Activated naive CD4-positive, alpha-beta T cell treated with Interleukin-2 at 50 U/mL for 16 hours (primary cell): ENCODE measurements at regions not wholly inside any gene's neighbourhood (a gene's known extent, or its start where the extent isn't known, plus 50 kb on each side); places are given as distances from the start of the nearest gene placed in this dataset.

Source experiments
- DNase-seq: peaks from one replicate; pipeline ENCODE4 v3.0.0-alpha.2; 2020

- no peak for DNase-seq
These were observed 297.9 kb upstream of the NFE2L3 start for GRCh38 chr7:25854059-25854458.

- DNase-seq, result no peak
These were observed 297.1 kb upstream of the NFE2L3 start for GRCh38 chr7:25854608-25855497.

DNA sequence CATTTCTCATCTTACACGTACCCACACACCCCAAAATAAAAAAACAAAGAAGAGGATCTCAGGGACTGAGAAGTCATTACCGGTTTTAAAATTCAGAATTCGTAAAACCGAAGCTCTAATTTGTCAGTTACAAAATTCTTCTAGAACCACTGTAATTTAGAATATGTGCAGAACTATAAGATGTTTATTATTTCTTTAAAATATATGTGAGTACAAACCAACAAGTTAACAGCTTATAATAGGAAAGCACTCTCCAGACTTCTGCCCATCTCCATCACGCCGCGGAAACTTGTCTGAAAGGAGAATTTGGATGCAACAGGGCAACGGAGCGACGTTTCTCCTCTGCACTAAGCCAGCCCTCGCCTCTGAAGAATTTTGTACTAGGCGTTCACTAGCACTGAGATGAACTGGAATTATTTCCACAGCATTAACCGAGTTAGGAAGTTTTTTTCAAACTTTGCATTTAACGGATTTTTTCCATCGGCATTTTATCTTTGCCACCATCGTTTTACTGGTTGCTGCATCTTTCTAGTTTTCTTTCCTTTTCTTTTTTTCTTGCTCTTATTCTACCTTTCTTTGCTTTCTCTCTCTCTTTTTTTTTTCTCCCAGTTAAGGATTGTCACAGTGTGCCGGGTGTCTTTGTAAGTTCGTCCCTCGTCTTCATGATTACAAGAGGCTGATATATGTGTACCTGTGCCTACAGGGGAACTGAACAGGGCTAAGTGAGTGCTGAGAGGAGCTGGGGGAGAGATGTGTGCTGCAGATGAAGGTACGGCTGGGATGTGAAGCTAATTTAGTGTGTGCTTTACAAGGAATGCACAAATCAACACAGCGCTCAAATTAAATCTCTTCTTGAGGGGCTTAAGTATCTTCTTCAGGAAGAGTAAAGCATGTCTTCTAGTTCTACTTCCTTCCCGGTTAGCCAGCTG is 295.9 kb upstream of the NFE2L3 start:
- DNase-seq, result no peak

DNA sequence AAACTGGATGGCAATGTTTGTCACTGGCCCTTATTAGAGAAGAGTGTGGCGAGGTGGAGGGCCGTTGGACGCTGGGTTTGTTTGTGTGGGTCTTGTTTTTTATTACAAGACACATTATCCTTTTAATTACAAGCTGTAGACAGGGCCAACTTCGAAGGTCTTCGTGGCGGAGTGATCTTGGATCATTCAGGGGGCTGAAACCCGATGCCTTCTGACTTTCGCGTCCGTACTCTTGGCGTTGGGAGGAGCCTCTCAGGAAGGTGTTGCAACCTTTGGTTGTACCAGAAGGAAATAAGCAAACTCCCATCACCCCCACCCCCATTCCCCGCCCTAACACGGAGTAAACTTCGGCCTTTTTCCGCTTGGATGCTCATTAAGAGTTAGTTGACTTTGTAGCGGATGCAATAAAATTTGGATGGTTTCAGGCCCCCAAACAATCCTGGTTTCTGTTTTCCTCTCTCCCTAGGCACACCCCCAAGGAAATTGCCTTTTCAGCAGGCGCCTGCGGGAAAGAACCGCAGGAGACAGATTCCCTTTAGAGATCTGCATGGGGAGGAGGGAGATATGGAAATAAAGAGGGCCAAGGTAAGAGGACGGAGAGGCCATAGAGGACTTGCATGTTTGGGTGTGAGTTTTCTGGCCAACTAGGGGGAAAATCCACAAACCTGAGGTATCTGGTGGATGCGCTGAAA is 294.5 kb upstream of the NFE2L3 start:
- DNase-seq, result no peak

DNA sequence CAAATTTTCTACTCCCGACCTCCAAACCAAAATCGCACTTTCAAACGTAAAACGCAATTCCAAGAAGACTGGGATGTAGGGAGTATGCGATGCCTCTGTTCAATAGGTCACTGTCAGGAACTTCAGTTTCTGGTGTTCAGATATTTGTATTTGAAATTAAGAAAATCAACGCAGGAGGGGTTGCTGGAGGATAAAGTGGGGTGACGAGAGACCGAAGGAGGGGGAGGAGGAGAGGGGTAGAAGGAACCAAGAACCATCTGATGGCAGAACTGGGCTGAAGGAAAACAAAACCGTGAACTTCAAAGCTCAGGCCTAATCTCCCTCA is 293.8 kb upstream of the NFE2L3 start:
- no peak for DNase-seq

DNA sequence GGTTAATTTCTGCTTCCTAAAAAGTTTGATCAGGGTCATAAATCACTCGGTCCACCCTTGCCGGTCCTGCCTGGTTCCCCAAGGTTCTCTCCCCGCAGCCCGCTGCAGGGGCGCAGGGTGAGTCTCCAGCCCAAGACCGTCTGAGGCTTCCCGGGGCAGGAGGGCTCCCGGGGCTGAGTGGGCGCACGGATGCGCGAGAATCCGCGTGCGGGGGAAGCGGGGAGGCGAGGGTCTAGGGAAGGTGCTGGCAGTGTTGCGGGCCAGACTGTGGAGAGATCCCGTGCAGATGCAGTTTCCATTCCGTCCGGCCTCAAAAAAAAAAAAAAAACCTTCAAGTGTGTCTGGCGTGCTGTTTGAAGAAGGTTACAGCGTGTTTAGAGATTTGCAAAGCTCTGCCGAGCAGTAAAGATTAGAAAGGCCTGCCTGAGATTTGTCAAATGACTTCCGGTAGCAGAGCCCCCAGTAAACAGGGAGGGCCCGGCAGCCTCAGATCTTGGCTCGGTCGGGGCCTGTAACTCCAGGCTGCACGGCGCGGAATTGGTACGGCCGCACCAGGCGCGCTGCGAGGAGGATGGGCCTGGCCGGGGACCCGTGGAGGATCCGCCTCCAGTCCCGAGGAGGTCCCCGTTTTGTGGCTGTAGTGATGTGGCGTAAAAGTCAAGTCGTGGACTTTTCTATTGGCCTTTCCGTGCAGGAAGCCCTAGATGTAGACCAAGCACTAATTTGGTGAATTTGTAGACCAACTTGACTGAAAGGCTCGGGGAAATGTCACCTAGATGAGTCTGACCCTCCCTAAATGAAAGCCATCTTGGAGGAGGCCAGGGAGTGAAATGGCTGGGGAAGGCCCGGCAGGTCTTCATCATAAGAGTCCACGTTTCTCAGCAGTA is 293.2 kb upstream of the NFE2L3 start:
- no peak for DNase-seq

DNA sequence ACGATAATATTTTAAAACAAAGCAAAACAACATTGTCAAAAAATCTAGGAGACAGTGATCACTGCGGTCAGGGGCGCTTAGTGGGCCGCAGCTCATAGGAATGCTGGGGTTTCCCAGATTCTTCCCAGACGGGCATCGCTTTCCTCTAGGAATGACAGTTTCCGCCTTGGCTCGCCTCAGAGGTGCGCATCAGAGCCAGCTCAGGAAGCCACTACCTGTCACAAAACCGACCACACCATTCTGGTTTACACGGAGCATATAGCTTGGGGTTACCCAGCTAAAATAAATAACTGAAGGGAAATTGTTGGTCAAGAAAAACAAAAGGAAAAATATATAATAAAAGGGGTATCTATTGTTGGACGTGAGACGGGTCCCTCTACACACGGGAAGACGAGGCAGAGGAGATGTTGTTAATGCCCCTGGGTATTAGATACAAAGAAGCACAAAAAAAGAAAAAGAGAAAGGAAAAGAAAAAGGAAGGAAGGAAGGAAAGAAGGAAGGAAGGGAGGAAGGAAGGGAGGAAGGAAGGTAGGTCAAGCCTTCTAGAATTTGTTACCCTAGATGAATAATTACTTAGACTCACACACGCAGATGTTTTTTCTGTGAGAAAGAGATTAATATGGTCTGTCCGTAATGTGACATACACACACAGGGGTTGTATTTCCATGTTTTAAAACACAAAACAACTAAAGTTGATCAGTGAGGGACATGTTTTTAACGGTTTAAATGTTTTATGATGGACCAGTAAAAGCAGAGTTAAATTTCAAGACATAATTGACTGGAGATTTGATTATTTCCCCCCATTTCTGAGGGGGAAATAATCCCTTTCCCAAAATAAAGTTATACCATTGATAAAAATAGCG is 292.4 kb upstream of the NFE2L3 start:
- DNase-seq, result no peak

GRCh38 chr7:25860275-25861163 is 291.5 kb upstream of the NFE2L3 start:
- DNase-seq, result no peak

- DNase-seq, result no peak
These were observed 290.9 kb upstream of the NFE2L3 start for GRCh38 chr7:25861164-25861496.

DNA sequence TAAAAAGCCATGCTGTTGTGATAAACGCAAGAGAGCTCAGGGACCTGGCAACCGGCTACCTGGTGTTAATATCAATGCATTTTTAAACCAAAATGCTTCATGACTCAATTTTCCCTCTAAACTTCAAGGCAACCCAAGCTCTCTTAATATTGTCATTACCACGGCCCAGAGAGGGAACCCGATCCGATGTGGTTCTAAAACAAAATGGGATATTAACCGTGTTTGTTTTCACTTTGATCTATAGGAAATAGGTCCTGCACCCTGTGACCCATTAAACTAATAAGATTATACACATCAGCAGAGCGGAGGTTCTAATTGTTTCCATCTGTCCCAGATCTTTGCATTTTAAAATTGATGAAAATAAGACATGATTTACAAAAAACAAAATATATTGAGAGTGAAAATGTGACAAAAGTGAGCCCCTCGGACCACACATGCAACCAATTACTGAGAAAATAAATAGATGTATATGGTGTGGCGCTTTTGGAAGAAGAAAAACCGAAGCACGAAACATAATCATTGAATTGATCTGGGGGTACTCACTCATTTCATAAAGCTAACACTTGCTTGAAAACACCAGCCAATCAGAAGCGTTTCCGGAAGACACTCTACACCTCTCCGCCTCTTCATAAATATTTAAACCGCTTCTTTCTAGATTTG is 290.3 kb upstream of the NFE2L3 start:
- no peak for DNase-seq

DNA sequence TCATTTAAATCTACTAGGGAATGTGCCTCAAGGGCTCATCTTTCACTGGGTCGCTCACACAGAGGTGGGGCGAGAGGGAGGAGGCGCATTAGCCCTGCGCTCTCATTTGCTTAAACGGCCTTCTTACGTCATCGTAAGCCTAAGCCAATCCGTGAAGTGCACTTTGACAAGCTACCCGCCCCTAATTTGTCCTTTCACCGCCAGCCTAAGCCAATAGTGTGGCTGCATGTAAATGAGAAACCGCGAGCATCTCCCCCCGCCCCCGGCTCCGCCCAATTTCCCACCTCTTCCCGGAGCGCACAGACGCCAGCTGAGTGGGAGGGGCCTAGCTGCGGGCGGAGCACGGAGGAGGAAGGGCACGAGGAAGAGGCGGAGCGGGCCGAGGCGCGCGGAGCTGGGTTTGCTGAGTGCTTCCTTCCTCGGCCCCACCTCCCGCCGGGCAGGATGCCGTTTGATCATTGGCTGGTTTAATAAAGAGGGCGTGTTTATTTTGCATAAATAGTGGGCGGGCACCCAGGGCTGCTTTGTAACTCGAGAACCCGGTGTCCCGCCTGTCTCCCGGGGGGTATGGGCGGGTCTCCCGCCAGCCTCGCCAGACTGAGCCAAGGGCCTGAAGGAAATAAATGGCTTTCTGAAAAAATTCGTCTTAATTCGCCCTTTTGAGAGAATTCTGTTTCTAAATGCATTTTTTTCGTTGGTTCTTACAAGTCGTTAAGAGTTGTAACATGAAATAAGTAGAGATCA is 289.6 kb upstream of the NFE2L3 start:
- DNase-seq, result peak; percentile 80

DNA sequence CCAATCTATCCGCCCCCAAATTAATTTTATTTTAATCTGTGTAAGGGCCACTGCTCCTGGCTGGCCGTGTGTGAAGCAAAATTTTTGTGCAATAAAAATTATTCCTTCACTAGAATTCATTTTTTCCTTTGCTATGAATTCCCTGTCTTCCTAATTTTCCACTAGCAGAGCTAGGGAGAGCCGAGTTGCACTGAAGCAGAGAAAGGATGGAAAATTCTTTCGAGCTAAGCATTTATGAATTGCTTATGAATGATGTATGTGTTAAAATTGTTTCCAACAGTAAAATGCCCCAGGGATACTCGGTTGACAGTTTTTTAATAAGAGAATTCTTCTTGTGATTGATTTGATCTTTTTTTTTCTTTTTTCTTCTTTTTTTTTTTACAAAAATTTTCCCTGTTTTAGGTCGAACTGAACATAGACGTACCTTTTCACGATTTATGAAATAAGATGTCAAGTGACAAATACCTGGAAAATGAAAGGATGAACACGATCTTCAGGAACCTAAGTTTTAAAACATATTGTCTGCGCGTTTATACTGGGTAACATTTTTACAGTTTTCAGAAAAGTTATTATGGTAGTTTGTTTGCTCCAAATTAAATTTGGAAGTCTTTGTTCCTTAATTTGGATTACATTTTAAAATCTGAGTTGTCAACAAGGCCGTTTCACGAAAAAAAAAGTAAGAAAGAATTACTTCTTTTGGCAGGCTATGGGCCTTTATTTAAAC is 288.8 kb upstream of the NFE2L3 start:
- no peak for DNase-seq

GRCh38 chr7:25863729-25864110 is 288.3 kb upstream of the NFE2L3 start:
- DNase-seq, result no peak

GRCh38 chr7:25864511-25864910 is 287.5 kb upstream of the NFE2L3 start:
- no peak for DNase-seq

DNA sequence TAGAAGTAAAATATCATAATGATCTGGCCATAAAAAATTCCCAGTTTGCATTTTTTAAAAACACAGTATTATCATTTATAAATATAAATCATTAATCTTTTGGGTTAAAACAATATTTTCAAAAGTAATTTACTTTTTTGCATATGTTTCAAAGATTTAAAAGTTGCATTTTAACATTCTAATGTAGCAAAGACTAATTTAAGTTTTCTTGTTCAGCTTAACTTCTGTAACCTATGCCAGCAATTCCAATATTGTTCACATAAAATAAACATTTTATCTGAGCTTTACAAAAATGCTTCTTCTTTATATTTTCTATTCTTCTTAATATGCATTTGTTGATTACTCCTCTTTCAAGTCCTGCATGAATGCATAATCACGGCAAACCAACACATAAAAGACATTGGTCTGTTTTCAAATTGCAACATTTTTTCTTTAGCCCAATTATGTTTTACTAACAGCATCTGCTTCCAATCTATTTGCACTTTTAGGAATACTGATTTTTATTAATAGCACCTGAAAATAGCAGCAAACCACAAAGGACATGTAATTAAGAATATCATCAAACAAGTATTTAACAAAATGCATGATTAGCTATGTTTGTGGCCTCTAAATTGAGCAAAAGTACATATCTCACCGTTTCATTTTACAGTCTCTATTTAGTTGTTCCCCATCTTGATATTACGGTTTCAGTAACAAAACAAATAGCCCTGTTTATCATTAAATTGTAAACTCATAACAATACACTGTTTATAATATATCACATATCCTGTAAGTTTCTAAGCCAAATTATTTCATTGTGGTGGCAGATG is 286.9 kb upstream of the NFE2L3 start:
- no peak for DNase-seq

- DNase-seq, result no peak
These were observed 283.5 kb upstream of the NFE2L3 start for GRCh38 chr7:25868509-25868908.

DNA sequence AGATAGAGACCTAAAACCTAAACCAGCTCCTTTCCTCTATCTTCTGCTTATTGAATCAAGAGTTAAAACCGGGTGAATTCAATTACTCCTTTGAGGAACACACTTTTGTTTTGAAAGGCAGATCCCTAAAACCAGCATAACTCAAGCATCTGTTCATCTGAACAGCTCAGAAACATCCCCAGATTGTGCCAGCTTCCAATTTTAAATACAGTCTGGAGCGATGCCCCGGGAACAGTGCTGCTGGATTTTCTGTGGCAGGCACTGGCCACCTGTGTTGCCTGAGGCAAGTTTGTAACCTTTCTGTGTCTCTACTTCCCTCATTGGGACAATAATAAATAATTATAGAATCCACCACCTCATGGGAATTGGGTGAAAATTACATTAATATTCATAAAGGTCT is 281.4 kb upstream of the NFE2L3 start:
- no peak for DNase-seq

GRCh38 chr7:25876092-25876491 is 275.9 kb upstream of the NFE2L3 start:
- DNase-seq, result no peak
